Left colon (tissue), 2 donors: ENCODE measurements at regions not wholly inside any gene's neighbourhood (a gene's known extent, or its start where the extent isn't known, plus 50 kb on each side); places are given as distances from the start of the nearest gene placed in this dataset.

Source experiments
- ATAC-seq: fragments of 200-7000 bp; cut with Tn5 transposase; one replicate; pipeline ENCODE4 v1.9.1; 2020; ENCODE audit warnings: mild to moderate bottlenecking, moderate library complexity
- DNase-seq, 2 donors: peaks; one replicate each; pipeline ENCODE4 v3.0.0-alpha.2; 2020
- intact Hi-C, 2 donors: fragments of 100-400 bp; cut with DNase I in 1 of 2; cut with micrococcal nuclease in 1 of 2; formaldehyde crosslinking; loops; one replicate each; pipeline versions ENCODE4 v1.11.2 to v1.14.0; 2022; cut with DNase I, micrococcal nuclease
- donor health status: DM: no; HTN: no; CAD: no.
- donor health status: DM: yes; HTN: yes; CAD: no.

GRCh38 chr15:62797171-62797570 is 245.4 kb upstream of the TPM1 start:
- ATAC-seq, result no peak
- no peak for DNase-seq
- intact Hi-C loops, result no loop called here

- no peak for DNase-seq
- intact Hi-C loops, result no loop called here
- no peak for ATAC-seq
These were observed 244.0 kb upstream of the TPM1 start for GRCh38 chr15:62798536-62798935.

- intact Hi-C loops, result no loop called here
- no peak for ATAC-seq
- no peak for DNase-seq
These were observed 243.5 kb upstream of the TPM1 start for GRCh38 chr15:62799037-62799436.

GRCh38 chr15:62799919-62800318 is 242.6 kb upstream of the TPM1 start:
- ATAC-seq (no peak), DNase-seq (no peak)
- intact Hi-C loops, result no loop called here

- ATAC-seq (no peak), DNase-seq (no peak)
- intact Hi-C loops, result no loop called here
These were observed 239.9 kb upstream of the TPM1 start for GRCh38 chr15:62802612-62803011.

GRCh38 chr15:62803856-62804400 is 238.6 kb upstream of the TPM1 start:
- intact Hi-C loops, result no loop called here
- DNase-seq (no peak), ATAC-seq (no peak)

- intact Hi-C loops, result no loop called here
- ATAC-seq (no peak), DNase-seq (no peak)
These were observed 237.0 kb upstream of the TPM1 start for GRCh38 chr15:62805502-62805901.

GRCh38 chr15:62807539-62808130 is 234.9 kb upstream of the TPM1 start:
- DNase-seq, result no peak
- ATAC-seq, result no peak

GRCh38 chr15:62809115-62809967 is 233.2 kb upstream of the TPM1 start:
- ATAC-seq (no peak), DNase-seq (no peak)
- intact Hi-C loops, result no loop called here

More at GRCh38 chr15:62807539-62808130, 234.9 kb upstream of the TPM1 start:
- intact Hi-C loops, result no loop called here

- DNase-seq (no peak), ATAC-seq (no peak)
- intact Hi-C loops, result no loop called here
These were observed 232.6 kb upstream of the TPM1 start for GRCh38 chr15:62809968-62810260.

GRCh38 chr15:62812515-62812835 is 230.1 kb upstream of the TPM1 start:
- ATAC-seq, result no peak
- intact Hi-C loops, result no loop called here
- no peak for DNase-seq

GRCh38 chr15:62816342-62817069 is 226.0 kb upstream of the TPM1 start:
- no peak for DNase-seq
- intact Hi-C loops, result no loop called here
- no peak for ATAC-seq

- DNase-seq, result no peak
- ATAC-seq, result no peak
- intact Hi-C loops, result no loop called here
These were observed 223.9 kb upstream of the TPM1 start for GRCh38 chr15:62818691-62819090.

- DNase-seq, result peak in 1 of 2 donors; percentile 46
- intact Hi-C loops, result no loop called here
- ATAC-seq, result peak; percentile 85
These were observed 221.0 kb upstream of the TPM1 start for GRCh38 chr15:62821384-62822131.

GRCh38 chr15:62822228-62822627 is 220.3 kb upstream of the TPM1 start:
- DNase-seq (peak; percentile 44 to 62), ATAC-seq (peak; percentile 58)
- intact Hi-C loops, result no loop called here

GRCh38 chr15:62823561-62823960 is 219.0 kb upstream of the TPM1 start:
- no peak for DNase-seq
- intact Hi-C loops, result no loop called here
- no peak for ATAC-seq

GRCh38 chr15:62824111-62825015 is 218.2 kb upstream of the TPM1 start:
- ATAC-seq, result peak; percentile 26
- no peak for DNase-seq
- intact Hi-C loops, result no loop called here

GRCh38 chr15:62825191-62825590 is 217.4 kb upstream of the TPM1 start:
- DNase-seq (no peak), ATAC-seq (no peak)
- intact Hi-C loops, result no loop called here
